Retina (tissue), 1 donor: ENCODE measurements at regions not wholly inside any gene's neighbourhood (a gene's known extent, or its start where the extent isn't known, plus 50 kb on each side); places are given as distances from the start of the nearest gene placed in this dataset.
"Not testable (repeated sequence)": the region's sequence is repeated elsewhere in the genome, so short reads cannot be mapped to it uniquely, and the experiment has no call there.

Source experiments
- DNase-seq: peaks from one replicate; pipeline ENCODE4 v3.0.0-alpha.2; 2016

- DNase-seq = not testable (repeated sequence)
Measured at GRCh38 chr10:9183197-9183880, 1128.9 kb downstream of the GATA3 start.

GRCh38 chr10:9188022-9188810, 1133.7 kb downstream of the GATA3 start:
- DNase-seq = no peak

GRCh38 chr10:9189448-9189847, 1135.0 kb downstream of the GATA3 start:
- DNase-seq = no peak

- no peak for DNase-seq
Measured at GRCh38 chr10:9193120-9193519, 1138.6 kb downstream of the GATA3 start.

- DNase-seq = no peak
Measured at GRCh38 chr10:9195385-9195784, 1140.9 kb downstream of the GATA3 start.

GRCh38 chr10:9198611-9199010, 1144.1 kb downstream of the GATA3 start:
- DNase-seq = no peak

GRCh38 chr10:9205558-9205957, 1151.1 kb downstream of the GATA3 start:
- DNase-seq = no peak

- peak; percentile 75 for DNase-seq
Measured at GRCh38 chr10:9209105-9209798, 1154.8 kb downstream of the GATA3 start.

GRCh38 chr10:9211228-9211627, 1156.7 kb downstream of the GATA3 start:
- DNase-seq = no peak

- DNase-seq = no peak
Measured at GRCh38 chr10:9214618-9215017, 1160.1 kb downstream of the GATA3 start.

- DNase-seq = no peak
Measured at GRCh38 chr10:9215121-9215520, 1160.6 kb downstream of the GATA3 start.

GRCh38 chr10:9219860-9220259, 1165.4 kb downstream of the GATA3 start:
- no peak for DNase-seq

GRCh38 chr10:9222917-9223316, 1168.4 kb downstream of the GATA3 start:
- no peak for DNase-seq

- DNase-seq = no peak
Measured at GRCh38 chr10:9227679-9228365, 1173.3 kb downstream of the GATA3 start.

- DNase-seq = no peak
Measured at GRCh38 chr10:9228771-9229170, 1174.3 kb downstream of the GATA3 start.

GRCh38 chr10:9229702-9230244, 1175.3 kb downstream of the GATA3 start:
- peak; percentile 49 for DNase-seq

- no peak for DNase-seq
Measured at GRCh38 chr10:9230625-9231024, 1176.1 kb downstream of the GATA3 start.

GRCh38 chr10:9234191-9234590, 1179.7 kb downstream of the GATA3 start:
- DNase-seq = no peak

GRCh38 chr10:9238041-9238440, 1183.6 kb downstream of the GATA3 start:
- DNase-seq = no peak

- DNase-seq = no peak
Measured at GRCh38 chr10:9239298-9239697, 1184.8 kb downstream of the GATA3 start.

GRCh38 chr10:9243941-9244411, 1189.5 kb downstream of the GATA3 start:
- peak; percentile 90 for DNase-seq

- no peak for DNase-seq
Measured at GRCh38 chr10:9244864-9245263, 1190.4 kb downstream of the GATA3 start.

- DNase-seq = no peak
Measured at GRCh38 chr10:9253121-9253520, 1198.6 kb downstream of the GATA3 start.
